Fibroblast of gingiva (primary cell): ENCODE measurements at regions not wholly inside any gene's neighbourhood (a gene's known extent, or its start where the extent isn't known, plus 50 kb on each side); places are given as distances from the start of the nearest gene placed in this dataset.
A peak's percentile ranks its signal among the peaks of the same experiment; 100 is the strongest.
"Not testable (repeated sequence)": the region's sequence is repeated elsewhere in the genome, so short reads cannot be mapped to it uniquely, and the experiment has no call there.

Experiments
- DNase-seq: peaks from one replicate; pipeline ENCODE4 v3.0.0-alpha.2; 2011; ENCODE audit warnings: low read depth

DNA sequence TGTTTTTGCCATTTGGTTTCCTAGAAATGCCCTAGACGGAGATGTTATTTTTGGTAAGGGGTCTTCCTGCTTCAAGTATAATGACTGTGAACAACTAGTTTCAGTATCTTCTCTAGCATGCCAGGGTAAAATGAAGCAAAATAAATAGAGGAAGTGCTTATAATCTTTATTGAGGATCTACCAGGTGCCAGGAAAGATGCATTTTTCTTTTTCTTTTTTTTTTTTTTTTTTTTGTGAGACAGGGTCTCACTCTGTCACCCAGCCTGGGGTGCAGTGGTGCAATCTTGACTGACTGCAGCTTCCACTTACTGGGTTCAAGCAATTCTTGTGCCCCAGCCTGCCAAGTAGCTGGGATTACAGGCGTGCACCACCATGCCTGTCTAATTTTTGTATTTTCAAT is 146.6 kb upstream of the GRK3 start:
- not testable (repeated sequence) for DNase-seq

GRCh38 chr22:25419247-25420113 is 145.0 kb upstream of the GRK3 start:
- DNase-seq: no peak

DNA sequence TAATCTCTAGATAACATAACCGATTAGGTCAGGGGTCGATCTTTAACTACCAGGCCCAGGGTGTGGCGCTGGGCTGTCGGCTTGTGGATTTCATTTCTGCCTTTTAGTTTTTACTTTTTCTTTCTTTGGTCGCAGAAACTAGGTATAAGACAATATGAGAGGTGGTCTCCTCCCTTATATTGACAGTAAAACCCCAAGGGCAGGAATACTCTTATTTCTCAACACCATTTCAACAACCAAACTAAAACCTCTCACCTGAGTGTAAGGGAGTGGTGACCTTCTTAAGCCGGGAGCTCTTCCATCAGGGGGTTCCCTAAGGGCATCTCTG is 144.4 kb upstream of the GRK3 start:
- not testable (repeated sequence) for DNase-seq

DNA sequence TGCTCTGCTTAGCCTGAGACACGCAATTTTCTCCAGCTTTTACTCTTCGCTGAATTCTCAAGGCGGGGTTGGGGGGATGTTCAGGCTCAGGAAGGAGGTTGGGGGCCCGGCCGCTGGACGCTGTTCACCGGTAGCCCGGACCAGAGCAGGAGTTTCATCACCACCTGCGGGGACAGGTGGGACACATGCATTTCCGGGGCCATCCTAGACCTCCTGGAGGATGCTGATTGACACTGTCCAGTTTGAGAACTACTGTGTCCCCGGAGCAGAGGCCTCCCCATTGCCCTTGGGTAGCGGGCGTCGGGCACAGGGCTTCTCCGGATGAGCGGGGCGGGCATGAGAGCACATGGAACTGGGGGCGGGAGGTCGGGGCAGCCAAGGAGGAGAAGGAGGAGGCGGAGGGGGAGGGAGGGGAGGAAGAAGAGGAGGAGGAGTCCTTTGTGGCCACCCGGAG is 144.0 kb upstream of the GRK3 start:
- DNase-seq: no peak

DNA sequence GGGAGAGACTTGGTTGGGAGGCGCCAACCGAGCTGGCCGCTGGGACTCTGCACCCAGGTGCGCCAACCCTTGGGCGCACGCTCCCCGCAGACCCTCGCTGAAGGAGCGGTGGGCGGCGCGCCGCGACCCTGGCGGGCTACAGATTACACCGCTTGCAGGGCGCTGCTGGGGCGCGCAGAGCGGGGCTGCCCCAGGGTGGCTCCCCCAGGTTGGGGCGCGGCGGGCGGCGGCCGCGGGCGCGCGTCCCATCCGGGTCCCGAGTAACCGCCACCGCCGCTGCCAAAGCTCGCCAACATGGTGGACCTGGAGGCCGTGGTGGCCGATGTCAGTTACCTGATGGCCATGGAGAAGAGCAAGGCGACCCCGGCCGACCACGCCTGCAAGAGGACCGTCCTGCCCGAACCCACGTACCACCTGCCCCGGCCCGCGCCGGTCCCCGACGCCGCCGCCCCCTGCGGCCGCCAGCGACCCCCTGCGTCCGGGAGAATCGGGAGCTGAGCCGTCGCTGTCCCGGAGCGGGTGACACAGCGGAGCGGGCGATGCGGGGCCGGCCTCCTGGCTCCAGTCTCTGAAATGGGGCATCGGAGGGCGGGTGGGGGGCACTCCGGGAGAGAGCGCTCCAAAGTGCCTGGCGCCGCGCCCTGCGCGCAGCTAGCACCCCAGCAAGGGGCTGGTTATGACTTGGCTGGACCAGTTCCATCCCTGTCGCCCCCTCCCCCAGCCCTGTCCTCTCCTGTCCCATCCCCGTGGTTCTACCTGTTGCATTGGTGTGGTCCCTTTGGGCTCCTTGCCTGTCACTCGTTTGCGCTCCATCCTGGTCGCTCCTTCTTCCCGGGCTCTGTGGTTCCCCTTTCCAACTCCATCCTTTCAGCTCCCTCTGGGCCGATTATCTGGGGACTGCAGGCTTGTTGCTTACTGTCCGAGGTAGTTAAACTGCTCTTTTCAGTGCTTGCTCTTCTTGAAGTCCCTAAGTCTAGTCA is 143.3 kb upstream of the GRK3 start:
- no peak for DNase-seq

- DNase-seq: not testable (repeated sequence)
Observed at GRCh38 chr22:25426530-25427308, 137.8 kb upstream of the GRK3 start.

DNA sequence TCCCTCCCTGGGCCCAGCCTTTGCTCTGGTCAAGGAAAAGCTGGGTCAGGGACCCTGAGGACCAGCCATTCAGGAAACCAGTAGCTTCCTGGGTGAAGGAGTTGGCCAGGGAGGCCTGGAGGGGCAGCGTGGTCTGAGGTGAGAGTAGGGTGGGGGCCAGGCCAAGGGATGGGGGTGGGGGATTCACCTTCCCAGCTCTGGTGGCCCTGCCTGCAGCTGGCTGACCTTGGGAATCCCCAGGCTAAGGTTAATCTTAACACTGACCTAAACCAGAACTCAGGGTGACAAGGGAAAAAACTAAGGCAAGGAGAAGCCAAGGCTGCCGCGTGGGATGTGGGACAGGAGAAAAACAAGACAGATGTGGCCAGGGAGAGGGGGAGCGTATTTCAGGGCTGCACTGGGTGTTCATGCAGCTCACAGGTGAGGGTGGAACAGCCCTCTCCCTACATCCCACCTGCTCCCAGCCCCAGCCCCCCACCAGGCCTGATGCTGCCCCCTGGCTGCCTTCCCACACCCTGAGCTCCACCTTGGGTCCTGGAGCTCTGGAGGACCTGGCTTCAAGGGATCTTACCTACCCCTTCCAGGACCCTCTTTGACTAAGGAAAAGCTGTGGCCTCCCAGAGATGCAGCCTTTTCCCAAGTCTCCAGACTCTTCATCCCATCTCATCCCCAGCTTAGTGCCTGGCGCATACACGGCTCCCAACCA is 132.7 kb upstream of the GRK3 start:
- not testable (repeated sequence) for DNase-seq

DNA sequence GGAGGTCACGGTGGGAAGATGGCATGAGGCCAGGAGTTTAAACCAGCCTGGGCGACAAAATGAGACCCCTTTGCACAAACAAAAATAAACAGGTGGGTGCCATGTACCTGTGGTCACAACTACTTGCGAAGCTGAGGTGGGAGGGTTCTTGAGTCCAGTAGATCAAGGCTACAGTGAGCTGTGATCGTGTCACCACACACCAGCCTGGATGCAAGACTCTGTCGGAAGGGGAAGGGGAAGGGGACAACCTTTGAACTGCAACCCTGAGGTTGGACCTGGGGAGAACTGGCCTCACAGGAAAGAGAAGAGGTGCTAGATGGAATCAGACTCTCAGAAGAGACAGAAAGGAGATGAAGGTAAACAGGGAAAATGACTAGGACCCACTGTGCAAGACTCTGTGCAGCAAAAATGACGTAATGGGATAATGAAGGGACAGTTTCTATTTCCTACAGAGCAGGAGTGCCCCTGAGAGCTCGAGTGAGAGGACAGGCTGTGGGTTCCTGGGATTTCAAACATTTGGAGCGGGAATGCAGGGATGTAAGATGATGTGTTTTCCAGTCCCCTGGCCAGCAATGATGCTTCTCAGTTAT is 131.0 kb upstream of the GRK3 start:
- DNase-seq: not testable (repeated sequence)

- no peak for DNase-seq
Observed at GRCh38 chr22:25437414-25438160, 126.9 kb upstream of the GRK3 start.

GRCh38 chr22:25447067-25447685 is 117.3 kb upstream of the GRK3 start:
- peak; percentile 13 for DNase-seq

DNA sequence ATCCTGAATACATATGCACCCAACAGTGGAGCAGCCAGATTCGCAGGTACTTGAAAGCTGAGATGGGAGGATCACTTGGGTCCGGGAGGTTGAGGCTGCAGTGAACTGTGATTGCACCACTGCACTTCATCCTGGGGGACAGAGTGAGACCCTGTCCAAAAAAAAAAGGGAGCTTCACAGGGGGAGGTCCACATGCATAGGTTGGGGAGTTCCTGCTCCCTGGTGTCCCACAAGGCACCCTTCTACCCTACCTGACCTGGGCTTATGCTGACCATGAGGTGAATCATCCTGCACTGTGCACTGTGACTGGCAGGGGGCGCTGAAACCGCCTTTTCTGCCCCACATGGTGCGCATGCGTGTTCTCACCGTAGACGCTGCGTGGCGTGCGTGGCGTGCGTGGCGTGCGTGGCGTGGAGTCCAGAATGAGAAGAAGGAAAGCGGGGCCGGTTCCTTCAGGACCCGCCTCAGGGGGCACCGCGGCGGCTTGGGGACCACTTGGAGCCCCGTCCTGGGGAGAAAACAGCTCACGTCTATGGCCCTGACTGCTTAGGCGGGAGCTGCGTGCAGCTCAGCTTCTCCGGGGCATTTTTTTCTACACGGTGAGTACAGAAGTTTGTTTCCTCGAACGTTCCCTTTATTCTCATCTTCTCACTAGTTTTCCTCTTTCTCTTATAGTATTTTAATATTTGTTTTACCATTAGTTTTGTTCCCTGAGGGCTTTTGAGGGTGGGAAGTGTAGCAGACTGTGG is 116.6 kb upstream of the GRK3 start:
- DNase-seq: peak; percentile 70

- peak; percentile 11 for DNase-seq
Observed at GRCh38 chr22:25448435-25449051, 115.9 kb upstream of the GRK3 start.

DNA sequence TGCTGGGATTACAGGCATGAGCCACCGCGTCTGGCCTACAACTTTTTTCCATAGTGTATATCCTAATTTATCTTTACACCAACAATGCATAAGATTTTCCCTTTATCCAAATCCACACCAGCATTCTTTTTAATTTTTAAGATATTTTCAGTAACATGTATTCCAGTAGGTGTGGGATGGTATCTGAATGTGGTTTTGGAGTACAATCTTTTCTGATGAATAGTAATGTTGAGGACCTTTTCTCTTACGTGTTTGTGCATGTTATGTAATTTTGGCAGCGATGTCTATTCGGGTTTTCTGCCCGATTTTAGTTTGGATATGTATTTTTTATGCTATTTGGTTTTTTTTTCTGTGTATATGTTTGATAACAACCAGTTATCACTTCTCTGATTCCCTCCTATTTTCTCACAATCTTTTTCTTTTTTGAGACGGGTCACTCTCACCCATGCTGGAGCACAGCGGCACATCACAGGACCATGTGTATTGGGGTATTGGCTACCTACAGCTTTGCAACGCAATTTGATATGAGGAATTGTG is 114.6 kb upstream of the GRK3 start:
- no peak for DNase-seq

- no peak for DNase-seq
Observed at GRCh38 chr22:25451480-25452114, 112.9 kb upstream of the GRK3 start.

DNA sequence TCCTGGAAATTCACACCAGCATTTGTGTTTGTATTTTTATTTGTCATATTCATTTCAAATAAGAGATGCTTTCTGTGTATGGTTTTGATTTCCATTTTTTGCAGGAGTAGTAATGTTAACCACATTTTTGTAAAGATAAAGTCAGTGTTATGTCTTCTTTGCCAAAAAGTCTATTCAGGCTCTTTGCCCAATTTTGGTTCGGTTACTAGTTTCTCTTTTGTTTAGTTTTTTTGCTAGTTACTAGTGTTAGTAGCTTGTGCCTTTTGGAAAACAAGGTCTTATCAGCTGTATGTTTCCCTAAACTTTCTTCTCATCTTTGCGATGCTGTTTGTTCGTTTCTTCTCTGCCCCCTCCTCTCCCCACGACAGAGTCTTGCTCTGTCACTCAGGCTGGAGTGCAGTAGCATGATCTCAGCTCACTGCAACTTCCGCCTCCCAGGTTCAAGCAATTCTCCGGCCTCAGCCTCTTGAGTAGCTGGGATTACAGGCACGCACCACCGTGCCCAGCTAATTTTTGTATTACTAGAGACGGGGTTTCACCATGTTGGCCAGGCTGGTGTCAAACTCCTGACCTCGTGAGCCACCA is 112.3 kb upstream of the GRK3 start:
- DNase-seq: peak; percentile 31

DNA sequence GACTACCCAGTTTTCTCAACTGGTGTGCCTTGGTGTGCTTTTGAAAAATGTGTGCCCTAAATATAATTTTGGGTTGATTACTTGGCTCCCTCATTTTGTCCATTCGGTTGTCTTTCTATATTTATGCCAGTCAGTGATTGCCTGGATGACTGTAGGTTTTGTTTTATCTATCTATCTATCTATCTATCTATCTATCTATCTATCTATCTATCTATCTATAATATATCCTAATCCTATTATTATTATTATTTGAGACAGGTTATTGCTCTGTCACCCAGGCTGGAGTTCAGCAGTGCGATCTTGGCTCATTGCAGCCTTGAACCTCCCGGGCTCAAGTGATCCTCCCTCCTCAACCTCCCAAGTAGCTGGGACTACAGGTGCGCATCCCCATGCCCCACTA is 111.4 kb upstream of the GRK3 start:
- no peak for DNase-seq

- no peak for DNase-seq
Observed at GRCh38 chr22:25453557-25453956, 110.9 kb upstream of the GRK3 start.
